NT2/D1 (cell line): ENCODE measurements at regions not wholly inside any gene's neighbourhood (a gene's known extent, or its start where the extent isn't known, plus 50 kb on each side); places are given as distances from the start of the nearest gene placed in this dataset.

Experiments used
- SUZ12 ChIP-seq: IDR thresholded peaks from 2 replicates; pipeline ENCODE4 v1.6.1; 2011; ENCODE audit not compliant: insufficient read length, insufficient read depth; ENCODE audit errors: extremely low read depth
- YY1 ChIP-seq: IDR thresholded peaks from 2 replicates; pipeline ENCODE4 v1.6.1; 2011; ENCODE audit not compliant: insufficient read length, insufficient read depth
- ZNF274 ChIP-seq: IDR thresholded peaks from 2 replicates; pipeline ENCODE4 v1.6.1; 2011; ENCODE audit warnings: mild to moderate bottlenecking, low read depth, low read length

- no peak for TF ChIP-seq ZNF274
- no peak for TF ChIP-seq SUZ12
- no peak for TF ChIP-seq YY1
These were observed 439.6 kb upstream of the UBE2E3 start for GRCh38 chr2:180540761-180541160.
